ENCODE measurements at regions not wholly inside any gene's neighbourhood (a gene's known extent, or its start where the extent isn't known, plus 50 kb on each side); places are given as distances from the start of the nearest gene placed in this dataset.
A peak's percentile ranks its signal among the peaks of the same experiment; 100 is the strongest.
"Not testable (repeated sequence)": the region's sequence is repeated elsewhere in the genome, so short reads cannot be mapped to it uniquely, and the experiment has no call there.

GRCh38 chr3:8440142-8440541 is 61.5 kb upstream of the LMCD1 start:
- not testable (repeated sequence) for DNase-seq

- no peak for DNase-seq
Observed at GRCh38 chr3:8441969-8442559, 59.6 kb upstream of the LMCD1 start.

- no peak for DNase-seq
Observed at GRCh38 chr3:8442993-8443650, 58.5 kb upstream of the LMCD1 start.

GRCh38 chr3:8443829-8444791 is 57.5 kb upstream of the LMCD1 start:
- DNase-seq = peak; percentile 53

- no peak for DNase-seq
Observed at GRCh38 chr3:8444883-8445282, 56.7 kb upstream of the LMCD1 start.

- DNase-seq = no peak
Observed at GRCh38 chr3:8445861-8446260, 55.8 kb upstream of the LMCD1 start.

- DNase-seq = no peak
Observed at GRCh38 chr3:8446845-8447244, 54.8 kb upstream of the LMCD1 start.

GRCh38 chr3:8450618-8451017 is 51.0 kb upstream of the LMCD1 start:
- DNase-seq = no peak

- DNase-seq = no peak
Observed at GRCh38 chr3:8451696-8452095, 49.9 kb upstream of the LMCD1 start.
